Brain microvascular endothelial cell (primary cell): ENCODE measurements at regions not wholly inside any gene's neighbourhood (a gene's known extent, or its start where the extent isn't known, plus 50 kb on each side); places are given as distances from the start of the nearest gene placed in this dataset.
"Not testable (repeated sequence)": the region's sequence is repeated elsewhere in the genome, so short reads cannot be mapped to it uniquely, and the experiment has no call there.

ENCODE experiments used
- DNase-seq: peaks from one replicate; pipeline ENCODE4 v3.0.0-alpha.2; 2020
- H3K27ac ChIP-seq: fragments of 250-450 bp; sonication (Bioruptor Pico); 2 replicates; pipeline ENCODE4 v1.5.1; 2020; ENCODE audit warnings: mild to moderate bottlenecking, moderate library complexity
- H3K27me3 ChIP-seq: fragments of 250-450 bp; sonication (Bioruptor Pico); replicated peaks from 2 replicates; pipeline ENCODE4 v1.5.1; 2020; ENCODE audit warnings: mild to moderate bottlenecking
- H3K36me3 ChIP-seq: fragments of 250-450 bp; sonication (Bioruptor Pico); replicated peaks from 2 replicates; pipeline ENCODE4 v1.5.1; 2020; ENCODE audit warnings: mild to moderate bottlenecking
- H3K4me3 ChIP-seq: 2 replicates; pipeline ENCODE4 v1.5.1; 2011; ENCODE audit warnings: low read depth, mild to moderate bottlenecking, control low read depth, low read length, moderate library complexity
- CTCF ChIP-seq: IDR thresholded peaks from 2 replicates; pipeline ENCODE4 v1.5.1; 2011; ENCODE audit warnings: low read depth, mild to moderate bottlenecking, moderate library complexity, low read length, control low read depth, inconsistent platforms; ENCODE audit errors: missing control alignments
- in situ Hi-C: cut with HindIII; loops from 2 replicates; pipeline ENCODE4 v1.10.0; 2017; ENCODE audit warnings: low sequenced_read_pairs, low pct_ligation_motif_present

GRCh38 chrX:130467936-130468335 lies 66.1 kb downstream of the RBMX2 start:
- no peaks in the 10 kb centered on the region for H3K36me3 ChIP-seq
- H3K27me3 ChIP-seq, result no peaks in the 10 kb centered on the region
- no peak overlapping the region for H3K4me3 ChIP-seq
- DNase-seq, result no peak
- TF ChIP-seq CTCF, result no peak
- in situ Hi-C loops, result no loop called here
- no peak overlapping the region for H3K27ac ChIP-seq

- no peak for TF ChIP-seq CTCF
- Histone ChIP-seq H3K4me3 (no peak overlapping the region), H3K27me3 (no peaks in the 10 kb centered on the region), H3K36me3 (no peaks in the 10 kb centered on the region), H3K27ac (no peak overlapping the region)
- in situ Hi-C loops, result no loop called here
- no peak for DNase-seq
These were observed 66.7 kb downstream of the RBMX2 start for GRCh38 chrX:130468395-130468923.

GRCh38 chrX:130482871-130483270 lies 81.1 kb downstream of the RBMX2 start:
- no peak for DNase-seq
- TF ChIP-seq CTCF, result no peak
- H3K27ac ChIP-seq, result no peak overlapping the region
- no peaks in the 10 kb centered on the region for H3K27me3 ChIP-seq
- no peaks in the 10 kb centered on the region for H3K36me3 ChIP-seq
- no peak overlapping the region for H3K4me3 ChIP-seq
- in situ Hi-C loops, result no loop called here

- no peak for DNase-seq
- no peaks in the 10 kb centered on the region for H3K27me3 ChIP-seq
- H3K27ac ChIP-seq, result no peak overlapping the region
- H3K36me3 ChIP-seq, result no peaks in the 10 kb centered on the region
- H3K4me3 ChIP-seq, result no peak overlapping the region
- in situ Hi-C loops, result no loop called here
- no peak for TF ChIP-seq CTCF
These were observed 84.1 kb downstream of the RBMX2 start for GRCh38 chrX:130485870-130486269.

GRCh38 chrX:130495502-130495901 lies 93.7 kb downstream of the RBMX2 start:
- H3K27me3 ChIP-seq, DNase-seq, H3K27ac ChIP-seq, H3K36me3 ChIP-seq, in situ Hi-C loops, H3K4me3 ChIP-seq: not testable (repeated sequence)

- H3K36me3 ChIP-seq, result no peaks in the 10 kb centered on the region
These were observed 95.7 kb downstream of the RBMX2 start for GRCh38 chrX:130497531-130497930.

More at GRCh38 chrX:130497531-130497930, 95.7 kb downstream of the RBMX2 start:
- in situ Hi-C loops, result no loop called here
- H3K27me3 ChIP-seq, result no peaks in the 10 kb centered on the region
- no peak overlapping the region for H3K27ac ChIP-seq
- no peak for DNase-seq
- TF ChIP-seq CTCF, result no peak
- H3K4me3 ChIP-seq, result no peak overlapping the region
